ENCODE measurements at regions not wholly inside any gene's neighbourhood (a gene's known extent, or its start where the extent isn't known, plus 50 kb on each side); places are given as distances from the start of the nearest gene placed in this dataset.
"Not testable (repeated sequence)": the region's sequence is repeated elsewhere in the genome, so short reads cannot be mapped to it uniquely, and the experiment has no call there.

- TF ChIP-seq CTCF (IDR thresholded peaks at IDR 0.05; ENCODE audit: poor library complexity); EZH2 (IDR thresholded peaks at IDR 0.05; ENCODE audit: borderline replicate concordance); EZH2phosphoT487 (IDR thresholded peaks at IDR 0.05; ENCODE audit: low read depth, severe bottlenecking, unreplicated experiment): not testable (repeated sequence)
Measured at GRCh38 chr22:15821088-15821487, 131.3 kb downstream of the POTEH start.

All from hepatocyte (in vitro differentiated cells).